HepG2 (cell line): ENCODE measurements at regions not wholly inside any gene's neighbourhood (a gene's known extent, or its start where the extent isn't known, plus 50 kb on each side); places are given as distances from the start of the nearest gene placed in this dataset.

Source experiments
- CBX5 ChIP-seq: sonication (generic); formaldehyde crosslinking; IDR thresholded peaks from 2 replicates; pipeline ENCODE4 v1.4.0; 2020; ENCODE audit warnings: missing genetic modification reagents, borderline replicate concordance
- CREM ChIP-seq, 2 experiments: sonication (generic) in 1 of 2; formaldehyde crosslinking in 1 of 2; IDR thresholded peaks; 2 replicates each; pipeline versions ENCODE4 v1.4.0 to v1.6.1; 2016 to 2020; ENCODE audit warnings: antibody characterized with exemption in 1 of 2, mild to moderate bottlenecking in 1 of 2, missing genetic modification reagents in 1 of 2
- ESRRA ChIP-seq: sonication (generic); formaldehyde crosslinking; IDR thresholded peaks from 2 replicates; pipeline ENCODE4 v1.5.1; 2020; ENCODE audit warnings: mild to moderate bottlenecking, low read depth, missing genetic modification reagents
- FOXK2 ChIP-seq: fragments of 450-650 bp; IDR thresholded peaks from 2 replicates; pipeline ENCODE4 v1.6.1; 2016
- RAD21 ChIP-seq: fragments of 450-650 bp; formaldehyde crosslinking; IDR thresholded peaks from 2 replicates; pipeline ENCODE4 v1.5.0; 2020; ENCODE audit warnings: mild to moderate bottlenecking
- ZNF367 ChIP-seq: sonication (generic); formaldehyde crosslinking; IDR thresholded peaks from 2 replicates; pipeline ENCODE4 v1.4.0; 2020; ENCODE audit warnings: missing genetic modification reagents, borderline replicate concordance
- ZNF629 ChIP-seq: sonication (generic); formaldehyde crosslinking; conservative IDR thresholded peaks from 2 replicates; pipeline ENCODE4 v1.5.0; 2020; ENCODE audit warnings: missing genetic modification reagents
- TF ChIP-seq, protein P1 (sequence below): sonication (generic); formaldehyde crosslinking; IDR thresholded peaks from 2 replicates; pipeline ENCODE4 v1.4.0; 2020; ENCODE audit warnings: mild to moderate bottlenecking, missing genetic modification reagents
- TF ChIP-seq, protein P2 (sequence below): sonication (generic); formaldehyde crosslinking; IDR thresholded peaks from 2 replicates; pipeline ENCODE4 v1.5.0; 2020; ENCODE audit warnings: mild to moderate bottlenecking, missing genetic modification reagents, moderate library complexity
- TF ChIP-seq, protein P3 (sequence below): sonication (generic); formaldehyde crosslinking; IDR thresholded peaks from 2 replicates; pipeline ENCODE4 v1.4.0; 2020; ENCODE audit warnings: missing genetic modification reagents, borderline replicate concordance
- TF ChIP-seq, protein P4 (sequence below): sonication (generic); formaldehyde crosslinking; IDR thresholded peaks from 2 replicates; pipeline ENCODE4 v1.9.0; 2021; ENCODE audit warnings: mild to moderate bottlenecking, missing genetic modification reagents
- TF ChIP-seq, protein P5 (sequence below): sonication (generic); formaldehyde crosslinking; IDR thresholded peaks from 2 replicates; pipeline ENCODE4 v1.4.0; 2020; ENCODE audit warnings: missing genetic modification reagents
- TF ChIP-seq, protein P6 (sequence below): IDR thresholded peaks from 2 replicates; pipeline ENCODE4 v1.6.1; 2012; ENCODE audit warnings: low read depth, low read length, improper control_type of control experiment

DNA sequence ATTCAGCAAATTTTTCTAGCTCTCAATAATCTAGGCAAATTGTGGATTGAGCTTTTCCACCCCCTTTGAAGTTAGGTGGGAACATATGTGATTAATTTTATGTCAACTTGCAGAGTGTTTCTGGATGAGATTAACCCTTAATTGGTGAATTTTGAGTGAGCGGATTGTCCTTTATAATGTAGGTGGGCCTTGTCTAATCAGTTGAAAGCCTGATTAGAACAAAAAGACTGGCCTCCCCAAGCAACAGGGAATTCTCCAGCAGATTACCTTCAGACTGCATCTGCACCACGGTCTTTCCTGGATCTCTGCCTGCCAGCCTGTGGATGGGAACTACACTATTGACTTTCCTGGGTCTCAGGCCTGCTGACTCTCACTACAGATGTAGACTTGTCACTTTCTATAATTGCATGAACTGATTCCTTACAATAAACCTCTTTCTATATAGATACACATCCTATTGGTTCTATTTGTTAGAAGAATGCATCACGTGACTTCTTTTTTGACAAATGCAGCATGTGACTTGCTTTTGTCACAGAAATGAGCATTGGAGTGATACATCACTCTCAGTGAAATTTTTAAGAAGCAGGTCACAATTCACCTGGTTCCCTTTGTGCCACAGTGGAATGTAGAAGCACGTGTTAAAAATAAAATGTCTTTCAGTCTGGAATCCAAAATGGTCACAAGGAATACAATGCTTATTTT lies 1038.3 kb downstream of the CDH11 start:
- TF ChIP-seq, protein P1, sequence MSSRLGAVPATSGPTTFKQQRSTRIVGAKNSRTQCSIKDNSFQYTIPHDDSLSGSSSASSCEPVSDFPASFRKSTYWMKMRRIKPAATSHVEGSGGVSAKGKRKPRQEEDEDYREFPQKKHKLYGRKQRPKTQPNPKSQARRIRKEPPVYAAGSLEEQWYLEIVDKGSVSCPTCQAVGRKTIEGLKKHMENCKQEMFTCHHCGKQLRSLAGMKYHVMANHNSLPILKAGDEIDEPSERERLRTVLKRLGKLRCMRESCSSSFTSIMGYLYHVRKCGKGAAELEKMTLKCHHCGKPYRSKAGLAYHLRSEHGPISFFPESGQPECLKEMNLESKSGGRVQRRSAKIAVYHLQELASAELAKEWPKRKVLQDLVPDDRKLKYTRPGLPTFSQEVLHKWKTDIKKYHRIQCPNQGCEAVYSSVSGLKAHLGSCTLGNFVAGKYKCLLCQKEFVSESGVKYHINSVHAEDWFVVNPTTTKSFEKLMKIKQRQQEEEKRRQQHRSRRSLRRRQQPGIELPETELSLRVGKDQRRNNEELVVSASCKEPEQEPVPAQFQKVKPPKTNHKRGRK: no peak
- TF ChIP-seq CBX5 (CRISPR knock-in tag): no peak
- TF ChIP-seq, protein P2, sequence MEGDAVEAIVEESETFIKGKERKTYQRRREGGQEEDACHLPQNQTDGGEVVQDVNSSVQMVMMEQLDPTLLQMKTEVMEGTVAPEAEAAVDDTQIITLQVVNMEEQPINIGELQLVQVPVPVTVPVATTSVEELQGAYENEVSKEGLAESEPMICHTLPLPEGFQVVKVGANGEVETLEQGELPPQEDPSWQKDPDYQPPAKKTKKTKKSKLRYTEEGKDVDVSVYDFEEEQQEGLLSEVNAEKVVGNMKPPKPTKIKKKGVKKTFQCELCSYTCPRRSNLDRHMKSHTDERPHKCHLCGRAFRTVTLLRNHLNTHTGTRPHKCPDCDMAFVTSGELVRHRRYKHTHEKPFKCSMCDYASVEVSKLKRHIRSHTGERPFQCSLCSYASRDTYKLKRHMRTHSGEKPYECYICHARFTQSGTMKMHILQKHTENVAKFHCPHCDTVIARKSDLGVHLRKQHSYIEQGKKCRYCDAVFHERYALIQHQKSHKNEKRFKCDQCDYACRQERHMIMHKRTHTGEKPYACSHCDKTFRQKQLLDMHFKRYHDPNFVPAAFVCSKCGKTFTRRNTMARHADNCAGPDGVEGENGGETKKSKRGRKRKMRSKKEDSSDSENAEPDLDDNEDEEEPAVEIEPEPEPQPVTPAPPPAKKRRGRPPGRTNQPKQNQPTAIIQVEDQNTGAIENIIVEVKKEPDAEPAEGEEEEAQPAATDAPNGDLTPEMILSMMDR: no peak
- TF ChIP-seq, protein P3, sequence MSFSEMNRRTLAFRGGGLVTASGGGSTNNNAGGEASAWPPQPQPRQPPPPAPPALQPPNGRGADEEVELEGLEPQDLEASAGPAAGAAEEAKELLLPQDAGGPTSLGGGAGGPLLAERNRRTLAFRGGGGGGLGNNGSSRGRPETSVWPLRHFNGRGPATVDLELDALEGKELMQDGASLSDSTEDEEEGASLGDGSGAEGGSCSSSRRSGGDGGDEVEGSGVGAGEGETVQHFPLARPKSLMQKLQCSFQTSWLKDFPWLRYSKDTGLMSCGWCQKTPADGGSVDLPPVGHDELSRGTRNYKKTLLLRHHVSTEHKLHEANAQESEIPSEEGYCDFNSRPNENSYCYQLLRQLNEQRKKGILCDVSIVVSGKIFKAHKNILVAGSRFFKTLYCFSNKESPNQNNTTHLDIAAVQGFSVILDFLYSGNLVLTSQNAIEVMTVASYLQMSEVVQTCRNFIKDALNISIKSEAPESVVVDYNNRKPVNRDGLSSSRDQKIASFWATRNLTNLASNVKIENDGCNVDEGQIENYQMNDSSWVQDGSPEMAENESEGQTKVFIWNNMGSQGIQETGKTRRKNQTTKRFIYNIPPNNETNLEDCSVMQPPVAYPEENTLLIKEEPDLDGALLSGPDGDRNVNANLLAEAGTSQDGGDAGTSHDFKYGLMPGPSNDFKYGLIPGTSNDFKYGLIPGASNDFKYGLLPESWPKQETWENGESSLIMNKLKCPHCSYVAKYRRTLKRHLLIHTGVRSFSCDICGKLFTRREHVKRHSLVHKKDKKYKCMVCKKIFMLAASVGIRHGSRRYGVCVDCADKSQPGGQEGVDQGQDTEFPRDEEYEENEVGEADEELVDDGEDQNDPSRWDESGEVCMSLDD (CRISPR knock-in tag): no peak
- TF ChIP-seq, protein P4, sequence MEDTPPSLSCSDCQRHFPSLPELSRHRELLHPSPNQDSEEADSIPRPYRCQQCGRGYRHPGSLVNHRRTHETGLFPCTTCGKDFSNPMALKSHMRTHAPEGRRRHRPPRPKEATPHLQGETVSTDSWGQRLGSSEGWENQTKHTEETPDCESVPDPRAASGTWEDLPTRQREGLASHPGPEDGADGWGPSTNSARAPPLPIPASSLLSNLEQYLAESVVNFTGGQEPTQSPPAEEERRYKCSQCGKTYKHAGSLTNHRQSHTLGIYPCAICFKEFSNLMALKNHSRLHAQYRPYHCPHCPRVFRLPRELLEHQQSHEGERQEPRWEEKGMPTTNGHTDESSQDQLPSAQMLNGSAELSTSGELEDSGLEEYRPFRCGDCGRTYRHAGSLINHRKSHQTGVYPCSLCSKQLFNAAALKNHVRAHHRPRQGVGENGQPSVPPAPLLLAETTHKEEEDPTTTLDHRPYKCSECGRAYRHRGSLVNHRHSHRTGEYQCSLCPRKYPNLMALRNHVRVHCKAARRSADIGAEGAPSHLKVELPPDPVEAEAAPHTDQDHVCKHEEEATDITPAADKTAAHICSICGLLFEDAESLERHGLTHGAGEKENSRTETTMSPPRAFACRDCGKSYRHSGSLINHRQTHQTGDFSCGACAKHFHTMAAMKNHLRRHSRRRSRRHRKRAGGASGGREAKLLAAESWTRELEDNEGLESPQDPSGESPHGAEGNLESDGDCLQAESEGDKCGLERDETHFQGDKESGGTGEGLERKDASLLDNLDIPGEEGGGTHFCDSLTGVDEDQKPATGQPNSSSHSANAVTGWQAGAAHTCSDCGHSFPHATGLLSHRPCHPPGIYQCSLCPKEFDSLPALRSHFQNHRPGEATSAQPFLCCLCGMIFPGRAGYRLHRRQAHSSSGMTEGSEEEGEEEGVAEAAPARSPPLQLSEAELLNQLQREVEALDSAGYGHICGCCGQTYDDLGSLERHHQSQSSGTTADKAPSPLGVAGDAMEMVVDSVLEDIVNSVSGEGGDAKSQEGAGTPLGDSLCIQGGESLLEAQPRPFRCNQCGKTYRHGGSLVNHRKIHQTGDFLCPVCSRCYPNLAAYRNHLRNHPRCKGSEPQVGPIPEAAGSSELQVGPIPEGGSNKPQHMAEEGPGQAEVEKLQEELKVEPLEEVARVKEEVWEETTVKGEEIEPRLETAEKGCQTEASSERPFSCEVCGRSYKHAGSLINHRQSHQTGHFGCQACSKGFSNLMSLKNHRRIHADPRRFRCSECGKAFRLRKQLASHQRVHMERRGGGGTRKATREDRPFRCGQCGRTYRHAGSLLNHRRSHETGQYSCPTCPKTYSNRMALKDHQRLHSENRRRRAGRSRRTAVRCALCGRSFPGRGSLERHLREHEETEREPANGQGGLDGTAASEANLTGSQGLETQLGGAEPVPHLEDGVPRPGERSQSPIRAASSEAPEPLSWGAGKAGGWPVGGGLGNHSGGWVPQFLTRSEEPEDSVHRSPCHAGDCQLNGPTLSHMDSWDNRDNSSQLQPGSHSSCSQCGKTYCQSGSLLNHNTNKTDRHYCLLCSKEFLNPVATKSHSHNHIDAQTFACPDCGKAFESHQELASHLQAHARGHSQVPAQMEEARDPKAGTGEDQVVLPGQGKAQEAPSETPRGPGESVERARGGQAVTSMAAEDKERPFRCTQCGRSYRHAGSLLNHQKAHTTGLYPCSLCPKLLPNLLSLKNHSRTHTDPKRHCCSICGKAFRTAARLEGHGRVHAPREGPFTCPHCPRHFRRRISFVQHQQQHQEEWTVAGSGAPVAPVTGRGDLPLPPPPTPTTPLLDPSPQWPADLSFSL: no peak
- no peak for TF ChIP-seq ZNF367 (CRISPR knock-in tag)
- no peak for TF ChIP-seq CREM (IDR thresholded peaks at IDR 0.05)
- TF ChIP-seq CREM (CRISPR knock-in tag; IDR thresholded peaks at IDR 0.05): no peak
- TF ChIP-seq, protein P5, sequence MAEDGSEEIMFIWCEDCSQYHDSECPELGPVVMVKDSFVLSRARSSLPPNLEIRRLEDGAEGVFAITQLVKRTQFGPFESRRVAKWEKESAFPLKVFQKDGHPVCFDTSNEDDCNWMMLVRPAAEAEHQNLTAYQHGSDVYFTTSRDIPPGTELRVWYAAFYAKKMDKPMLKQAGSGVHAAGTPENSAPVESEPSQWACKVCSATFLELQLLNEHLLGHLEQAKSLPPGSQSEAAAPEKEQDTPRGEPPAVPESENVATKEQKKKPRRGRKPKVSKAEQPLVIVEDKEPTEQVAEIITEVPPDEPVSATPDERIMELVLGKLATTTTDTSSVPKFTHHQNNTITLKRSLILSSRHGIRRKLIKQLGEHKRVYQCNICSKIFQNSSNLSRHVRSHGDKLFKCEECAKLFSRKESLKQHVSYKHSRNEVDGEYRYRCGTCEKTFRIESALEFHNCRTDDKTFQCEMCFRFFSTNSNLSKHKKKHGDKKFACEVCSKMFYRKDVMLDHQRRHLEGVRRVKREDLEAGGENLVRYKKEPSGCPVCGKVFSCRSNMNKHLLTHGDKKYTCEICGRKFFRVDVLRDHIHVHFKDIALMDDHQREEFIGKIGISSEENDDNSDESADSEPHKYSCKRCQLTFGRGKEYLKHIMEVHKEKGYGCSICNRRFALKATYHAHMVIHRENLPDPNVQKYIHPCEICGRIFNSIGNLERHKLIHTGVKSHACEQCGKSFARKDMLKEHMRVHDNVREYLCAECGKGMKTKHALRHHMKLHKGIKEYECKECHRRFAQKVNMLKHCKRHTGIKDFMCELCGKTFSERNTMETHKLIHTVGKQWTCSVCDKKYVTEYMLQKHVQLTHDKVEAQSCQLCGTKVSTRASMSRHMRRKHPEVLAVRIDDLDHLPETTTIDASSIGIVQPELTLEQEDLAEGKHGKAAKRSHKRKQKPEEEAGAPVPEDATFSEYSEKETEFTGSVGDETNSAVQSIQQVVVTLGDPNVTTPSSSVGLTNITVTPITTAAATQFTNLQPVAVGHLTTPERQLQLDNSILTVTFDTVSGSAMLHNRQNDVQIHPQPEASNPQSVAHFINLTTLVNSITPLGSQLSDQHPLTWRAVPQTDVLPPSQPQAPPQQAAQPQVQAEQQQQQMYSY (CRISPR knock-in tag): no peak
- no peak for TF ChIP-seq ESRRA (CRISPR knock-in tag)
- TF ChIP-seq ZNF629 (CRISPR knock-in tag): no peak
- TF ChIP-seq RAD21 (CRISPR knock-in tag): no peak
- TF ChIP-seq, protein P6, sequence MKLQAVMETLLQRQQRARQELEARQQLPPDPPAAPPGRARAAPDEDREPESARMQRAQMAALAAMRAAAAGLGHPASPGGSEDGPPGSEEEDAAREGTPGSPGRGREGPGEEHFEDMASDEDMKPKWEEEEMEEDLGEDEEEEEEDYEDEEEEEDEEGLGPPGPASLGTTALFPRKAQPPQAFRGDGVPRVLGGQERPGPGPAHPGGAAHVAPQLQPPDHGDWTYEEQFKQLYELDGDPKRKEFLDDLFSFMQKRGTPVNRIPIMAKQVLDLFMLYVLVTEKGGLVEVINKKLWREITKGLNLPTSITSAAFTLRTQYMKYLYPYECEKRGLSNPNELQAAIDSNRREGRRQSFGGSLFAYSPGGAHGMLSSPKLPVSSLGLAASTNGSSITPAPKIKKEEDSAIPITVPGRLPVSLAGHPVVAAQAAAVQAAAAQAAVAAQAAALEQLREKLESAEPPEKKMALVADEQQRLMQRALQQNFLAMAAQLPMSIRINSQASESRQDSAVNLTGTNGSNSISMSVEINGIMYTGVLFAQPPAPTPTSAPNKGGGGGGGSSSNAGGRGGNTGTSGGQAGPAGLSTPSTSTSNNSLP: no peak
- TF ChIP-seq FOXK2: no peak
